ENCODE measurements at regions not wholly inside any gene's neighbourhood (a gene's known extent, or its start where the extent isn't known, plus 50 kb on each side); places are given as distances from the start of the nearest gene placed in this dataset.

- TF ChIP-seq, protein P1, sequence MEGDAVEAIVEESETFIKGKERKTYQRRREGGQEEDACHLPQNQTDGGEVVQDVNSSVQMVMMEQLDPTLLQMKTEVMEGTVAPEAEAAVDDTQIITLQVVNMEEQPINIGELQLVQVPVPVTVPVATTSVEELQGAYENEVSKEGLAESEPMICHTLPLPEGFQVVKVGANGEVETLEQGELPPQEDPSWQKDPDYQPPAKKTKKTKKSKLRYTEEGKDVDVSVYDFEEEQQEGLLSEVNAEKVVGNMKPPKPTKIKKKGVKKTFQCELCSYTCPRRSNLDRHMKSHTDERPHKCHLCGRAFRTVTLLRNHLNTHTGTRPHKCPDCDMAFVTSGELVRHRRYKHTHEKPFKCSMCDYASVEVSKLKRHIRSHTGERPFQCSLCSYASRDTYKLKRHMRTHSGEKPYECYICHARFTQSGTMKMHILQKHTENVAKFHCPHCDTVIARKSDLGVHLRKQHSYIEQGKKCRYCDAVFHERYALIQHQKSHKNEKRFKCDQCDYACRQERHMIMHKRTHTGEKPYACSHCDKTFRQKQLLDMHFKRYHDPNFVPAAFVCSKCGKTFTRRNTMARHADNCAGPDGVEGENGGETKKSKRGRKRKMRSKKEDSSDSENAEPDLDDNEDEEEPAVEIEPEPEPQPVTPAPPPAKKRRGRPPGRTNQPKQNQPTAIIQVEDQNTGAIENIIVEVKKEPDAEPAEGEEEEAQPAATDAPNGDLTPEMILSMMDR (IDR thresholded peaks at IDR 0.05; ENCODE audit: low read depth, low read length) = no peak
- H3K9me3 ChIP-seq (ENCODE audit: low read depth) = no peaks in the 10 kb centered on the region
- no peak for DNase-seq (ENCODE audit: low read depth in 1 of 2, low spot score in 1 of 2)
- no peak overlapping the region for H3K4me3 ChIP-seq
- H3K4me1 ChIP-seq (ENCODE audit: low read depth) = no peaks in the 10 kb centered on the region
- no peaks in the 10 kb centered on the region for H3K36me3 ChIP-seq
- no peaks in the 10 kb centered on the region for H3K27me3 ChIP-seq
- no peak overlapping the region for H3K27ac ChIP-seq
These were observed 908.1 kb upstream of the FANCL start for GRCh38 chr2:59149271-59149670.

DNA sequence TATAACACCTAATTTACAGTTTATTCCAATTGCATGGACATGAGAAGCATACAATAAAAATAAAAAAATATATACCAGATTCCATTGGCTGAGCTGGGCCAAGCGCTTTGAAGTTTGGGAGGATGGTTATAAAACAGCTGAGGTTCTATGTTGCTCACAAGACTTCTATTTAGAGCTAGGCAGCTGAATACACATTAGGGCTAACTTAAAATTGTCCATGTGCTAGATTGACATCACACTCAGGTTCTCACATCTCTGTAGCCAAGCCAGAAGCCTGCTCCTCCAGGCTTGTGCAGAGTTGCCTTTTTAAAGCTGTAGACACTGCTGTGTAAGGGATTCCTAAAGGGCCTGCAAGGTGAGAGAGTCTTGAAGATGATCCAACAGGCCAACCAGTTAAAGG lies 871.1 kb upstream of the FANCL start:
- Histone ChIP-seq H3K4me1 (ENCODE audit: low read depth) (no peaks in the 10 kb centered on the region), H3K27me3 (no peaks in the 10 kb centered on the region), H3K27ac (no peak overlapping the region), H3K9me3 (ENCODE audit: low read depth) (no peaks in the 10 kb centered on the region), H3K4me3 (no peak overlapping the region), H3K36me3 (no peaks in the 10 kb centered on the region)
- TF ChIP-seq, protein P1 (IDR thresholded peaks at IDR 0.05; ENCODE audit: low read depth, low read length) = no peak
- no peak for DNase-seq (ENCODE audit: low read depth in 1 of 2, low spot score in 1 of 2)

- TF ChIP-seq, protein P1 (IDR thresholded peaks at IDR 0.05; ENCODE audit: low read depth, low read length) = no peak
- Histone ChIP-seq H3K36me3 (no peaks in the 10 kb centered on the region), H3K9me3 (ENCODE audit: low read depth) (no peaks in the 10 kb centered on the region), H3K4me1 (ENCODE audit: low read depth) (no peaks in the 10 kb centered on the region), H3K27me3 (no peaks in the 10 kb centered on the region), H3K27ac (no peak overlapping the region), H3K4me3 (no peak overlapping the region)
- DNase-seq (ENCODE audit: low read depth in 1 of 2, low spot score in 1 of 2) = no peak
These were observed 855.8 kb upstream of the FANCL start for GRCh38 chr2:59096973-59097372.

GRCh38 chr2:59093571-59093970 lies 852.4 kb upstream of the FANCL start:
- DNase-seq (ENCODE audit: low read depth in 1 of 2, low spot score in 1 of 2) = no peak
- H3K9me3 ChIP-seq (ENCODE audit: low read depth) = no peaks in the 10 kb centered on the region

GRCh38 chr2:59084326-59084725 lies 843.2 kb upstream of the FANCL start:
- Histone ChIP-seq H3K27ac (no peak overlapping the region), H3K4me3 (no peak overlapping the region), H3K27me3 (no peaks in the 10 kb centered on the region), H3K36me3 (no peaks in the 10 kb centered on the region), H3K9me3 (ENCODE audit: low read depth) (no peaks in the 10 kb centered on the region), H3K4me1 (ENCODE audit: low read depth) (peaks cover 15% of the 10 kb centered on the region)
- TF ChIP-seq, protein P1 (IDR thresholded peaks at IDR 0.05; ENCODE audit: low read depth, low read length) = no peak
- DNase-seq (ENCODE audit: low read depth in 1 of 2, low spot score in 1 of 2) = no peak

More at GRCh38 chr2:59093571-59093970, 852.4 kb upstream of the FANCL start:
- Histone ChIP-seq H3K4me1 (ENCODE audit: low read depth) (no peaks in the 10 kb centered on the region), H3K4me3 (no peak overlapping the region), H3K36me3 (no peaks in the 10 kb centered on the region), H3K27ac (no peak overlapping the region), H3K27me3 (no peaks in the 10 kb centered on the region)
- TF ChIP-seq, protein P1 (IDR thresholded peaks at IDR 0.05; ENCODE audit: low read depth, low read length) = no peak
